ENCODE measurements at regions not wholly inside any gene's neighbourhood (a gene's known extent, or its start where the extent isn't known, plus 50 kb on each side); places are given as distances from the start of the nearest gene placed in this dataset.

DNA sequence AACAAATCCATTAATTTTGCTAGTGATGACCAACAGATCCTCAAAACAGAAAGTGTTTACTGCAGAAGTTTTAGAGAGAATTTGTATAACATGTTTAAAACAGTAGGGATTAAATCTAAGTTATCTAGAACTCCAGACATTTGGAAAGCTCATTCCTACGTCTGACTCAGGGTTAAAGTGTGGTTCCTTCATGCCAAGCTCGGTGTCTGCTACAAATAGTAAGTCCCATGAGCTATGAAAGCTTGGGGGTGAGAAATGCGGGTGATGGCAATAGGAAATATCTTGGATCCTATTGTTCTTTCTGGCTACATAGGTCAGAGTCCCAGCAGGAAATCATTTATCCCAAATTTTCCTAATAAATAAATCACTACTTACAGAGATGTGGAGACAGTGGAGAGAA is 867.1 kb downstream of the UQCRFS1 start:
- Histone ChIP-seq H3K79me2 (ENCODE audit: low read depth) (no peaks in the 10 kb centered on the region), H3K27ac (no peak overlapping the region), H3K27me3 (ENCODE audit: insufficient read depth, low read depth) (peaks cover 20% of the 10 kb centered on the region), H3K4me1 (replicated peaks; ENCODE audit: insufficient read depth) (no peaks in the 10 kb centered on the region), H3K4me3 (no peak overlapping the region), H3K9me2 (ENCODE audit: insufficient read depth) (no peaks in the 10 kb centered on the region), H3K9me3 (ENCODE audit: insufficient read depth, low read depth) (no peaks in the 10 kb centered on the region), H4K20me1 (ENCODE audit: insufficient read depth) (no peaks in the 10 kb centered on the region), H3F3A (ENCODE audit: insufficient read depth, low read depth) (no peaks in the 10 kb centered on the region), H2AFZ (no peak overlapping the region), H3K36me3 (ENCODE audit: low read depth) (no peaks in the 10 kb centered on the region), H3K4me2 (no peak overlapping the region)
- TF ChIP-seq EZH2 (IDR thresholded peaks at IDR 0.05; ENCODE audit: low read depth): no peak
- TF ChIP-seq, protein P1, sequence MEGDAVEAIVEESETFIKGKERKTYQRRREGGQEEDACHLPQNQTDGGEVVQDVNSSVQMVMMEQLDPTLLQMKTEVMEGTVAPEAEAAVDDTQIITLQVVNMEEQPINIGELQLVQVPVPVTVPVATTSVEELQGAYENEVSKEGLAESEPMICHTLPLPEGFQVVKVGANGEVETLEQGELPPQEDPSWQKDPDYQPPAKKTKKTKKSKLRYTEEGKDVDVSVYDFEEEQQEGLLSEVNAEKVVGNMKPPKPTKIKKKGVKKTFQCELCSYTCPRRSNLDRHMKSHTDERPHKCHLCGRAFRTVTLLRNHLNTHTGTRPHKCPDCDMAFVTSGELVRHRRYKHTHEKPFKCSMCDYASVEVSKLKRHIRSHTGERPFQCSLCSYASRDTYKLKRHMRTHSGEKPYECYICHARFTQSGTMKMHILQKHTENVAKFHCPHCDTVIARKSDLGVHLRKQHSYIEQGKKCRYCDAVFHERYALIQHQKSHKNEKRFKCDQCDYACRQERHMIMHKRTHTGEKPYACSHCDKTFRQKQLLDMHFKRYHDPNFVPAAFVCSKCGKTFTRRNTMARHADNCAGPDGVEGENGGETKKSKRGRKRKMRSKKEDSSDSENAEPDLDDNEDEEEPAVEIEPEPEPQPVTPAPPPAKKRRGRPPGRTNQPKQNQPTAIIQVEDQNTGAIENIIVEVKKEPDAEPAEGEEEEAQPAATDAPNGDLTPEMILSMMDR (conservative IDR thresholded peaks at IDR 0.05): no peak
- intact Hi-C loops (cut with micrococcal nuclease; ENCODE audit: unreplicated experiment): no loop called here
- DNase-seq: no peak
- ChIA-PET POLR2A (ENCODE audit: unreplicated experiment) (no interaction called here), CTCF (no interaction called here)
- no TSS peak for BruUV-seq (replicated peaks)

- H3K79me2 ChIP-seq (ENCODE audit: low read depth): no peaks in the 10 kb centered on the region
- no peak overlapping the region for H3K4me3 ChIP-seq
- peaks cover 20% of the 10 kb centered on the region for H3K27me3 ChIP-seq (ENCODE audit: insufficient read depth, low read depth)
- no peaks in the 10 kb centered on the region for H3K9me2 ChIP-seq (ENCODE audit: insufficient read depth)
- CTCF ChIA-PET: no interaction called here
- no peaks in the 10 kb centered on the region for H3K4me1 ChIP-seq (replicated peaks; ENCODE audit: insufficient read depth)
- no peaks in the 10 kb centered on the region for H3F3A ChIP-seq (ENCODE audit: insufficient read depth, low read depth)
- intact Hi-C loops (cut with micrococcal nuclease; ENCODE audit: unreplicated experiment): no loop called here
- H2AFZ ChIP-seq: no peak overlapping the region
- no peak overlapping the region for H3K4me2 ChIP-seq
- POLR2A ChIA-PET (ENCODE audit: unreplicated experiment): interaction anchor here (0.6 kb wide), 1 partner anchor 569 kb away, joined by 3 read pairs; no protein-coding TSS in a partner anchor
- H3K36me3 ChIP-seq (ENCODE audit: low read depth): no peaks in the 10 kb centered on the region
- DNase-seq: no peak
- BruUV-seq (replicated peaks): no TSS peak
- TF ChIP-seq EZH2 (IDR thresholded peaks at IDR 0.05; ENCODE audit: low read depth): no peak
- TF ChIP-seq, protein P1 (conservative IDR thresholded peaks at IDR 0.05): no peak
- H3K9me3 ChIP-seq (ENCODE audit: insufficient read depth, low read depth): no peaks in the 10 kb centered on the region
- H3K27ac ChIP-seq: no peak overlapping the region
- no peaks in the 10 kb centered on the region for H4K20me1 ChIP-seq (ENCODE audit: insufficient read depth)
These were observed 871.1 kb downstream of the UQCRFS1 start for GRCh38 chr19:28341810-28342350.

GRCh38 chr19:28334419-28334818 is 878.5 kb downstream of the UQCRFS1 start:
- Histone ChIP-seq H3K4me2 (no peak overlapping the region), H3K27me3 (ENCODE audit: insufficient read depth, low read depth) (no peaks in the 10 kb centered on the region), H3K36me3 (ENCODE audit: low read depth) (no peaks in the 10 kb centered on the region), H3K4me3 (no peak overlapping the region), H4K20me1 (ENCODE audit: insufficient read depth) (no peaks in the 10 kb centered on the region), H3K9me3 (ENCODE audit: insufficient read depth, low read depth) (no peaks in the 10 kb centered on the region), H2AFZ (no peak overlapping the region), H3K79me2 (ENCODE audit: low read depth) (no peaks in the 10 kb centered on the region), H3K27ac (no peak overlapping the region), H3K4me1 (replicated peaks; ENCODE audit: insufficient read depth) (no peaks in the 10 kb centered on the region), H3F3A (ENCODE audit: insufficient read depth, low read depth) (no peaks in the 10 kb centered on the region), H3K9me2 (ENCODE audit: insufficient read depth) (no peaks in the 10 kb centered on the region)
- ChIA-PET POLR2A (ENCODE audit: unreplicated experiment) (no interaction called here), CTCF (no interaction called here)
- no peak for TF ChIP-seq EZH2 (IDR thresholded peaks at IDR 0.05; ENCODE audit: low read depth)
- TF ChIP-seq, protein P1 (conservative IDR thresholded peaks at IDR 0.05): no peak
- intact Hi-C loops (cut with micrococcal nuclease; ENCODE audit: unreplicated experiment): no loop called here
- no TSS peak for BruUV-seq (replicated peaks)
- no peak for DNase-seq

All from PC-9 (cell line).